IPS-20b (cell line): ENCODE measurements at regions not wholly inside any gene's neighbourhood (a gene's known extent, or its start where the extent isn't known, plus 50 kb on each side); places are given as distances from the start of the nearest gene placed in this dataset.

Source experiments
- H3K27ac ChIP-seq: one replicate; pipeline ENCODE4 v1.5.1; 2013; ENCODE audit warnings: low read length
- H3K27me3 ChIP-seq: 2 replicates; pipeline ENCODE4 v1.6.1; 2013; ENCODE audit warnings: mild to moderate bottlenecking, low read length, inconsistent platforms; ENCODE audit not compliant: insufficient read depth
- H3K36me3 ChIP-seq: 2 replicates; pipeline ENCODE4 v1.6.1; 2013; ENCODE audit warnings: low read depth, mild to moderate bottlenecking, inconsistent platforms, low read length, moderate library complexity; ENCODE audit not compliant: insufficient read depth
- H3K4me1 ChIP-seq: 2 replicates; pipeline ENCODE4 v1.6.1; 2013; ENCODE audit warnings: mild to moderate bottlenecking, control low read depth, inconsistent platforms, low read length, moderate library complexity; ENCODE audit not compliant: insufficient read depth
- H3K4me3 ChIP-seq: 2 replicates; pipeline ENCODE4 v1.5.1; 2013; ENCODE audit warnings: mild to moderate bottlenecking, low read length, inconsistent platforms
- H3K9ac ChIP-seq: 2 replicates; pipeline ENCODE4 v1.6.1; 2013; ENCODE audit warnings: low read depth, mild to moderate bottlenecking, inconsistent platforms, low read length, moderate library complexity
- H3K9me3 ChIP-seq: 2 replicates; pipeline ENCODE4 v1.6.1; 2013; ENCODE audit warnings: mild to moderate bottlenecking, low read depth, low read length, inconsistent platforms; ENCODE audit not compliant: insufficient read depth

GRCh38 chr18:51721388-51721787, 523.9 kb upstream of the MEX3C start:
- no peak overlapping the region for H3K27ac ChIP-seq
- no peak overlapping the region for H3K9ac ChIP-seq
- no peaks in the 10 kb centered on the region for H3K27me3 ChIP-seq
- H3K36me3 ChIP-seq, result no peaks in the 10 kb centered on the region
- peaks cover 3% of the 10 kb centered on the region; the same call in 1 of the 2 replicates for H3K4me1 ChIP-seq
- H3K9me3 ChIP-seq, result no peaks in the 10 kb centered on the region
- no peak overlapping the region for H3K4me3 ChIP-seq

- Histone ChIP-seq H3K4me1 (peaks cover 3% of the 10 kb centered on the region; the same call in 1 of the 2 replicates), H3K9me3 (no peaks in the 10 kb centered on the region), H3K36me3 (no peaks in the 10 kb centered on the region), H3K27me3 (no peaks in the 10 kb centered on the region), H3K9ac (no peak overlapping the region), H3K4me3 (no peak overlapping the region), H3K27ac (no peak overlapping the region)
These were observed 524.5 kb upstream of the MEX3C start for GRCh38 chr18:51721996-51722395.

- Histone ChIP-seq H3K27me3 (no peaks in the 10 kb centered on the region), H3K9me3 (no peaks in the 10 kb centered on the region), H3K27ac (no peak overlapping the region), H3K4me1 (peaks cover 3% of the 10 kb centered on the region; the same call in 1 of the 2 replicates), H3K9ac (peak overlapping the region; percentile 54; the same call in 1 of the 2 replicates), H3K36me3 (no peaks in the 10 kb centered on the region), H3K4me3 (no peak overlapping the region)
These were observed 527.6 kb upstream of the MEX3C start for GRCh38 chr18:51724790-51725721.

GRCh38 chr18:51726614-51727013, 529.1 kb upstream of the MEX3C start:
- Histone ChIP-seq H3K36me3 (no peaks in the 10 kb centered on the region), H3K4me1 (peaks cover 3% of the 10 kb centered on the region; the same call in 1 of the 2 replicates), H3K9ac (no peak overlapping the region), H3K9me3 (no peaks in the 10 kb centered on the region), H3K27me3 (no peaks in the 10 kb centered on the region), H3K27ac (no peak overlapping the region), H3K4me3 (no peak overlapping the region)

GRCh38 chr18:51727780-51728179, 530.3 kb upstream of the MEX3C start:
- H3K27ac ChIP-seq, result no peak overlapping the region
- peaks cover 3% of the 10 kb centered on the region; the same call in 1 of the 2 replicates for H3K4me1 ChIP-seq
- H3K9me3 ChIP-seq, result no peaks in the 10 kb centered on the region
- H3K27me3 ChIP-seq, result no peaks in the 10 kb centered on the region
- no peak overlapping the region for H3K9ac ChIP-seq
- no peaks in the 10 kb centered on the region for H3K36me3 ChIP-seq
- H3K4me3 ChIP-seq, result no peak overlapping the region

GRCh38 chr18:51731070-51731469, 533.6 kb upstream of the MEX3C start:
- Histone ChIP-seq H3K9me3 (no peaks in the 10 kb centered on the region), H3K27ac (no peak overlapping the region), H3K4me3 (no peak overlapping the region), H3K9ac (no peak overlapping the region), H3K36me3 (no peaks in the 10 kb centered on the region), H3K27me3 (no peaks in the 10 kb centered on the region), H3K4me1 (no peaks in the 10 kb centered on the region)

- Histone ChIP-seq H3K27ac (no peak overlapping the region), H3K9me3 (no peaks in the 10 kb centered on the region), H3K36me3 (no peaks in the 10 kb centered on the region)
These were observed 537.1 kb upstream of the MEX3C start for GRCh38 chr18:51734576-51734975.

GRCh38 chr18:51739044-51739666, 541.7 kb upstream of the MEX3C start:
- Histone ChIP-seq H3K27ac (no peak overlapping the region), H3K9me3 (no peaks in the 10 kb centered on the region)

More at GRCh38 chr18:51734576-51734975, 537.1 kb upstream of the MEX3C start:
- no peak overlapping the region for H3K4me3 ChIP-seq
- H3K27me3 ChIP-seq, result no peaks in the 10 kb centered on the region
- no peaks in the 10 kb centered on the region for H3K4me1 ChIP-seq
- H3K9ac ChIP-seq, result no peak overlapping the region

GRCh38 chr18:51751901-51752300, 554.4 kb upstream of the MEX3C start:
- Histone ChIP-seq H3K9me3 (no peaks in the 10 kb centered on the region), H3K4me1 (no peaks in the 10 kb centered on the region), H3K36me3 (no peaks in the 10 kb centered on the region), H3K4me3 (no peak overlapping the region), H3K27me3 (no peaks in the 10 kb centered on the region), H3K9ac (no peak overlapping the region), H3K27ac (no peak overlapping the region)

More at GRCh38 chr18:51739044-51739666, 541.7 kb upstream of the MEX3C start:
- no peaks in the 10 kb centered on the region for H3K27me3 ChIP-seq
- no peak overlapping the region for H3K4me3 ChIP-seq
- no peak overlapping the region for H3K9ac ChIP-seq
- no peaks in the 10 kb centered on the region for H3K4me1 ChIP-seq
- no peaks in the 10 kb centered on the region for H3K36me3 ChIP-seq

- H3K27me3 ChIP-seq, result no peaks in the 10 kb centered on the region
- H3K4me1 ChIP-seq, result no peaks in the 10 kb centered on the region
- no peaks in the 10 kb centered on the region for H3K9me3 ChIP-seq
These were observed 556.0 kb upstream of the MEX3C start for GRCh38 chr18:51753365-51754057.

GRCh38 chr18:51754566-51754965, 557.1 kb upstream of the MEX3C start:
- Histone ChIP-seq H3K27me3 (no peaks in the 10 kb centered on the region), H3K9ac (no peak overlapping the region), H3K4me1 (no peaks in the 10 kb centered on the region), H3K36me3 (no peaks in the 10 kb centered on the region), H3K27ac (no peak overlapping the region), H3K4me3 (no peak overlapping the region), H3K9me3 (no peaks in the 10 kb centered on the region)

More at GRCh38 chr18:51753365-51754057, 556.0 kb upstream of the MEX3C start:
- Histone ChIP-seq H3K4me3 (no peak overlapping the region), H3K9ac (no peak overlapping the region), H3K27ac (no peak overlapping the region), H3K36me3 (no peaks in the 10 kb centered on the region)
